GM20000 (cell line): ENCODE measurements at regions not wholly inside any gene's neighbourhood (a gene's known extent, or its start where the extent isn't known, plus 50 kb on each side); places are given as distances from the start of the nearest gene placed in this dataset.

Experiments
- DNase-seq: peaks from one replicate; pipeline ENCODE4 v3.0.0; 2012; ENCODE audit warnings: low spot score
- TF ChIP-seq, protein P1 (sequence below): IDR thresholded peaks from 2 replicates; pipeline ENCODE4 v1.5.1; 2012; ENCODE audit warnings: mild to moderate bottlenecking, control low read depth; ENCODE audit errors: extremely low read depth, missing control alignments

DNA sequence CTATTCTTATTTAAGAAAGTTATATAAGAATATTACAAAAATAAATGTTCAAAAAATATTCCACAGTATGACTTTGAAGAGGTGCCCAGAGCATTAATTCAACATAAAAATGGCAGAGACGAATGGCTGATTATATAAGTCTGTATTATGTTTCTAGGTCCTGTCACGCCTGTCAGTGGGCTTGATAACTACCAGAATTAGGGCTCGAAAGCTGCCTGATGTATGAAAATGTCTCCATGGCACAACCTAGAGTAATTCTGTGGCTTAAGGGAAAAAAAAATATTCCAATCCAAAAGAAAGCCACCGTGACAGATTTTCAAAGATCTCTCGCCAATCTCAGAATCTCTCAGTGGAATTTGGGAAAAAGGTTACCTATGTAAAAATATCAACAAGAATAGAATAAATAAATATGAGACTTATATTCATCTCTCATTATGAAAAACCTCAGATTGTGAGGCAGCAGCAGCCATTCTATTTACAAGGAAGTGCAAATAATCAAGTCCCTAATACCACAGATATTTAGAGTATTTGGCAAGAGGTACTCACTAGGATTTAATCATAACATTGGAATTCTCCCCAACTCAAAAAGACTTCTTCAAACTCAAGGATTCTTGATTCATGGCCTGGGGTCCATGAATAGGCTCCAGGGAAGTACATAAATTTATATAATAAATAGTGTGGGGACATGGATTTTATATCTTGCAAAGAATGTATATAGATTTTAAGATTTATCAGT is 489.1 kb upstream of the INTU start:
- DNase-seq: no peak
- TF ChIP-seq, protein P1, sequence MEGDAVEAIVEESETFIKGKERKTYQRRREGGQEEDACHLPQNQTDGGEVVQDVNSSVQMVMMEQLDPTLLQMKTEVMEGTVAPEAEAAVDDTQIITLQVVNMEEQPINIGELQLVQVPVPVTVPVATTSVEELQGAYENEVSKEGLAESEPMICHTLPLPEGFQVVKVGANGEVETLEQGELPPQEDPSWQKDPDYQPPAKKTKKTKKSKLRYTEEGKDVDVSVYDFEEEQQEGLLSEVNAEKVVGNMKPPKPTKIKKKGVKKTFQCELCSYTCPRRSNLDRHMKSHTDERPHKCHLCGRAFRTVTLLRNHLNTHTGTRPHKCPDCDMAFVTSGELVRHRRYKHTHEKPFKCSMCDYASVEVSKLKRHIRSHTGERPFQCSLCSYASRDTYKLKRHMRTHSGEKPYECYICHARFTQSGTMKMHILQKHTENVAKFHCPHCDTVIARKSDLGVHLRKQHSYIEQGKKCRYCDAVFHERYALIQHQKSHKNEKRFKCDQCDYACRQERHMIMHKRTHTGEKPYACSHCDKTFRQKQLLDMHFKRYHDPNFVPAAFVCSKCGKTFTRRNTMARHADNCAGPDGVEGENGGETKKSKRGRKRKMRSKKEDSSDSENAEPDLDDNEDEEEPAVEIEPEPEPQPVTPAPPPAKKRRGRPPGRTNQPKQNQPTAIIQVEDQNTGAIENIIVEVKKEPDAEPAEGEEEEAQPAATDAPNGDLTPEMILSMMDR: no peak

DNA sequence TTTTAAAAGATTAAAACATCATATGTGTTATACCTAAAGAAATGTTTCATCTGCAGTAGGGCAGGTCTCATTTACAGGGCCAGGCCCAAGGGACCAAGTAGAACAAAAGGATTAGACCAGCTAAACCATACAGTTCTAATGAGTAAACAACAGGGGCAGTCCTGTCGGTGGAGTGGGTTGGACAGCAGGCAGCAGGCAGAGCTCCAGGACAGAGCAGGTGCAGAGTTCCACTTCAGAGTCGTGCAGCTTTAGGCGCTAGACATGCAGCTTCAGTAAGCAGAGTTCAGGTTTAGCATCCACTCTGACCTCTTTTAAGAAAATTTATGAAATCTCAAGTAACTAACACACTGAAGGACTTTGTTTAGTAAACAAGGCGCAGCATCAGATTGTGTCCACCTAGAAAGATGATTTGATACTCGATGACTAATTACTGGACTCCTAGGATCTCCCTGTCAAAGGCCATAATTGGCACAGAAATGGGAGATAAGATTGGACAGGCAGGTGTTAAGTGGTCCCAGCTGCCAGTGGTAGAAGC is 487.7 kb upstream of the INTU start:
- TF ChIP-seq, protein P1: no peak
- DNase-seq: no peak

DNA sequence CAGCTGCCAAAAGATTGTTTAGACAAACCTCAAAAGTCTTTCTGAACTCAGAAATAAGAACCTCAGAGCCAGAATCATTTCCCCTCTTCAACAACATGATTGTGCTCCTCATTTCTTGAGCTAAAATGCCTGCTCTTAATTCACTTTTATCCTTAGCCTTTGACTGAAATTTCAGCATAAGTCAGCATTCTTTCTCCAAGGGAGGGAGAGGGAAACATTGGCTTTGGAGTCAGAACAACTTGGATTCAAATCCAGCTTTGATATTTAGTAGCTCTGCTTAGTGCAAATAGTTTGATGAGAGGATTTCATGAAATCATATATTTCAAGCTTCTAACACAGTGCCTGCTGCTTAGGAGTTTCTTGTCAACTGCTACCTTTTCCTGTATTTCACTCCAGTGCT is 484.6 kb upstream of the INTU start:
- DNase-seq: no peak
- TF ChIP-seq, protein P1: no peak

DNA sequence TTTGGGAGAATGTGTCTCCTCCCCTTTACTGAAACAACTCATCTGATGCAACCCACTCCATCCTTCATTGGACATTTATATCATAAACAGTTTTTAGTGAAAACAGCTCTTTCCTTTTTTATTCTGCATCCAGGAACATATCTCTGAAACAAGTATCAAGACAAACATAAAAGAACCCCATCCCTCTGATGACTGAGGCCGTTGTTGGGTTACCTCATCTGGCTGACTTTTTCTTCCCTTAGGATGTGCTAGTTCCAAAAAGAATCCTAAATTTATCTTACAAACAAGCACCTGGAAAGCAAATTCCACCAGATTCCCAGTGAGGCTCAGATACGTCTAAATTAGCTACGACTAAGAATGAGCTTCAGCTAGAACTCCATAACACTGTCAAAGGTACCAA is 483.7 kb upstream of the INTU start:
- no peak for DNase-seq
- TF ChIP-seq, protein P1: no peak

DNA sequence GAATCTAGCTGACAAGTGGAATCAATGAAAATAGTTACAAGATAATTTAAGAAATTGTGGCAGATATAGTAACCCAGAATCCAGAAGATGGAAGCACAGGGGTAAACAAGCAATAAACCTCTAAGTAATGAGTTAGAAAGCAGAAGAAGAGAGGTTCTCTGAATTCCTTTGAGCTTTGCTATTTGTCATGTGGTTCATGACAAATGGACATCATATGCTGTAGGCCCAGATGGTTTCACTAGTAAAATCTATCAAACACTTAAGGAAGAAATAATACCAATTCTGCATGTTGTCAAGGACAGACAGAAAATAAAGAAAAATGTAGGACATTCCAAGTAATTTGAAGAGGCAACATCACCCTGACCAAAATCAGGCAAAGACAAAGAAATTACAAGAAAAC is 480.8 kb upstream of the INTU start:
- DNase-seq: no peak
- TF ChIP-seq, protein P1: no peak

DNA sequence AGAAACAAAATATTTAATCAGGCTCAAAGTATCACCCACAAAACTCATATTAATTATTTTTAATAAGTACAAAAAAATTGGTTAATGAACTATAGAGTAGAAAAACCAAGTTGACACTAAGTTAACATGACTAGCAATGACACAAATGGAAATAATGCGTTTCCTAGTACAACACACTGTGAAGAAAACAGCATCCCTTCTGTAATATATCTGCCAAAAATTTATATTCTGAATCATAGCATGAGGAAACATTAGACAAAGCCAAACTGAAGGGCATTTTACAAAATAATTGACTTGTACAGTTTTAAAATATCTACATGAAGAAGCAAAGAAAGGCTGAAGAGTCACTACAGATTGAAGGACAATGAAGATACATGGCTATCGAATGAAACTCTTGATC is 477.6 kb upstream of the INTU start:
- DNase-seq: no peak
- TF ChIP-seq, protein P1: no peak

DNA sequence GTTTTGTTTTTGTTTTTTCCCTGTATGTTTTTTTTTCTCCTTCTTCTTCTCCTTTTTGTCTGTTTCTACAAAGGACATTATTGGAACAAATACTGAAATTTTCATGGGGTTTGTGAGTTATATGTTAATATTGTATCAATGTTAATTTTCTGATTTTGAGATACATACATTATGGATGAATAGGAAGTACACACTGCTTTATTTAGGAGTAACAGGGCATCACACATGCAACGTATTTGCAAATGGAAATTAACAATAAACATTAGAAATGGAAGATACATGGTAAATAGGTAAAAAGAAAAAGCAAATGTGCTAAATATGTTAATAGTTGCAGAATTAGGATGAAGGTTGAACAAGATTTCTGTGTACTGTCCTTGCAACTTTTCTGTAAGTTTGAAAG is 477.2 kb upstream of the INTU start:
- TF ChIP-seq, protein P1: no peak
- DNase-seq: no peak
